NCI-H1105 (cell line): ENCODE measurements at regions not wholly inside any gene's neighbourhood (a gene's known extent, or its start where the extent isn't known, plus 50 kb on each side); places are given as distances from the start of the nearest gene placed in this dataset.
"Not testable (repeated sequence)": the region's sequence is repeated elsewhere in the genome, so short reads cannot be mapped to it uniquely, and the experiment has no call there.

Experiments used
- DNase-seq: peaks from one replicate; lab custom pipeline; 2025; lab: John Stamatoyannopoulos, UW

DNA sequence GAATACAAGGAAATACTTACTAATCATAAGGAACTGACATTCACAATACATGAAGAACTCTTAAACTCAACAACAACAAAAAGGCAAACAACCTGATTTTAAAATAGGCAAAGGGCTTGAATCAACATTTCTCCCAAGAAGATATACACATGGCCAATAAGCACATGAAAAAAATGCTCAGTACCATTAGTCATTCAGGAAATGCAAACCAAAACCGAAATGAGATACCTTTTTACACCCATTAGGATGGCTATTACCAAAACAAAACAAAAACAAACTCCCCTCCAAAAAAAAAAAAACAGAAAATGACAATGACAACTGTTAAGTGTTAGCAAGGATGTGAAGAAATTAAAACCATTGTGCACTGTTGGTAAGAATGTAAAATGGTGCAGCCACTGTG is 104.1 kb upstream of the ZNF462 start:
- DNase-seq = no peak

DNA sequence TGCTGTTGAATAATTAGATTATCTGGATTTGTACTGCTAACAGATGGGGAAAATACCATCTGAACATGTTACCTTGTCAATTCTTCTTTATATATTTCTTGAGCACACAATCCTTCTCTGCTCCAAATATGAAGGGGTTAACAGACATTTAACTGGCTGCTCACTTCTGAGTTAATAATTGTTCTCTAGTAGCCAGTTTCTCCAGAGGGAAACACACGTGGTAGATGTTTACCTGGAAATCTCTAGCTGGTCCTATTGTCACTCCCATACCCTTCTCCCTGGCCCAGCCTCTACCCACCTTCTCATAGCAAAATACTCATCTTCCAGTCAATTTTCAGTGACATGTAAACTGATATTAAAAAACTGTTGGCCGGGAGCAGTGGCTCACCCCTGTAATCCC is 101.5 kb upstream of the ZNF462 start:
- no peak for DNase-seq

DNA sequence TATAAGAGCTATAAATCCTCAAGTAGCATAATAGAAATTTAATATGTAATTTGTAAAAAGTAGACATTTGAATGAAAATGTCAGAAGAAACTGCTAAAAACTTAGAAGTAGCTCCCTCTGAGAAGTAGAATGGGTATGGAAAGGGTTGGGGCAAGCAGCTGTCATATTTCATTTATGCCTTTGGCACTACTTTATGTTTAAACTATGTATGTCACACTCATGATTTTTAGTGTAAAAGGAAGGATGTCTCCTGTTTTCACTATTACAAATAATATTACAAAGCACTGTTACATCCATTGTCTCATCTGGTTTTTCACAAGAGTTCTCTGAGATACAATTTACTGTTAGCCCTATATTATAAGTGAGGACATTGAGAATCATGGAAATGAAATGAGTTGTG is 96.3 kb upstream of the ZNF462 start:
- DNase-seq = no peak

DNA sequence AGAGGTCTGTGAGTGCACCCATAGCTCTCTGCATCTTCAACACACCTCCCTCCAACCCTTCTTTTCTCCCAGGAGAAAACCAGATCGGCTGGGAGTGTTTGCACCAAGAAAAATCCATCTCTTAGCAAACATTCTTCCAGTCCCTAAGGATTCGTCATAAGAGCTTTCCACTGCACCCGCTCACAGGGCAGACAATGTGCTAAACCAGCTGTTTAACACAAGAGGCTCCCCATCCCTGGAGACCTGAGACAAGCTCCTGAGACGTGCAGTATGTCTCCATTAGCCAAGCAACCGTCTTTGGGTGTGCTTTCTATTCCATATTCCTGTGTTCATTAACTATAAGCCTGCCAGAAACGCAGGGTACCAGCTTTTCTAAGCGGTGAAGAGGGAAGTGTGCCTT is 93.6 kb upstream of the ZNF462 start:
- no peak for DNase-seq

DNA sequence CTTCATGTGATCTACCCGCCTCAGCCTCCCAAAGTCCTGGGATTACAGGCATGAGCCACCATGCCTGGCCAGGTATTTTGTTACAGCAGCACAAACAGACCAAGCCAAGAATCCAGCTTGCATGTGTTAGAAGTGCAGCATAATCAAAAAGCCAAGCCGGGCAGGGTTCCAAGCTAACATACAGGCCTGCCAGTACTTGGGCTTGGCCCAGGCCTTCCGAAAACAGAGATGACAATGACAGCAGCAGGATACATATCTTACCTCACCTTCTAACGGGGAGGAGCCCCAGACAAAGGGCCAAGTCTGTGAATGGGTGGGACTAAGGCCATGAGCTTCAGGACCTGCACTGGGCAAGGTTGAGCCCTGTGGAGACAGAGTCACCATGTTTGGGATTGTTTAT is 91.4 kb upstream of the ZNF462 start:
- DNase-seq = no peak

DNA sequence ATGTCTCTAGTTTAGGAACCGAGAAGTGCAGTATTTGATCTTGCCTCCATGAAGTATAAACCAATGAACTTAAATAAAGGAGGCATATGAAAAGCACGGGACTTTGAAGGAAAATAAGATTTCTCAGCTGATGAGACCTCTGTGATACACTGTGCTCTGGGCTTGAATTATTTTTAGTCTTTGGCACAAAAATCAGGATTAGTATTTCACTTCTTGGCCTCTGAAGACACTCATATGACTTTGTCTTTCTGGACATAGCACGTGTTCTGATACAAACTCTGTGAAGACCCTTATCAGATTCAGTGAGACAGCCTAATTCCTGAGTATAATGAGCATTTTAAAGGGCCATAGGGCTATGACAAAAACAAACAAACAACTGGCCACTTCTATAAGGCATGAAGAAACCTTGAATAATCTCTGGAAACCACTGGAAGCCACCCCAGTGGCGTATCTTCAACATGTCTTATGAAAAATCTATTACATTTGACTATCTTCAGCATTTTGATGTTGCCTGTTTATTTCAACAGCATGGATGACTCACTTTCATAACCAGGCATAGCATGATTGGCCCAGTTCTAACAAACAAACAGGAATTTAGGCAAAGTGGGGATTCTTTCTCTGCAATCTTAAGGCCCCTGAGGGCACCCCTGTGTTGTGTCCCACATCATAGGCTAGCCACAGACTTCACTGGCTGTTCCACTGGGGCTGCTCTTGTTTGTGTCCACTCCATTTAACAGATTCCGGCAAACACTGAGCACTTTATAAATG is 90.3 kb upstream of the ZNF462 start:
- no peak for DNase-seq

DNA sequence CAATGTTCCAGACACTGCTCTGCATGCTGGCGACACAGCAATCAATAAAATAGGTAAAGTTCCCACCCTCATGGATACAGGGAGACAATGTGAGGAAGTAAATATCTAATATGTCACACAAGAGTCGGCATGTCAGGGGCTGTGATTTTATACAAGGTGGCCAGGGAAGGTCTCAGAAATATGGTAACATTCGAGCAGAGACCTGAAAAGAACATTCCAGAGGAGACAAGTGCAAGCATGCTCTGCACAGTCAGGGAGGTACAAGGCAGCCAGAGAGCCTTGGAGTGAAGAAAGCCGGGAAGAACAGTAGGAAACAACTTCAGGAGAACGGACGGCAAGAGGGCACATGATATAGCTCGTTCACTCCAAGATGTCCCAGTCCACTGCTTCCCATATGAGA is 89.2 kb upstream of the ZNF462 start:
- DNase-seq = no peak

DNA sequence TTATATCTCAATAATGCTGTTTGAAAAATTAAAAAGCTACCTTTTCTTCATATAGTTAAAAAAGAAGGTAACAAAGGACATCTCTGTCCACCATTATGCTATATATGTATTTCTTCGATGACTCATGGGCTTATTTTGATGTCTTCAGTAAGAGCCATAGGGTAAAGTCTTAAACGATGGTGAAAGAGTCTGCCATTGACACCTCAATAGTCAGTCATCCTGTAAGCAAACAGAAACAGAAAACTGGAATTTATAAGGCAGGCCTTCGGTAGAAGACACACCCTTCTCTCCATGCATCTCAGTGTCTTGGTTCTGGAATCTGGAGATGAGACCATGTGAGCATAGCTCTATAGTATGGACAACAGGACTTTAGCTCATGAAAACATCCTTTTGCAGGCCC is 87.0 kb upstream of the ZNF462 start:
- no peak for DNase-seq

DNA sequence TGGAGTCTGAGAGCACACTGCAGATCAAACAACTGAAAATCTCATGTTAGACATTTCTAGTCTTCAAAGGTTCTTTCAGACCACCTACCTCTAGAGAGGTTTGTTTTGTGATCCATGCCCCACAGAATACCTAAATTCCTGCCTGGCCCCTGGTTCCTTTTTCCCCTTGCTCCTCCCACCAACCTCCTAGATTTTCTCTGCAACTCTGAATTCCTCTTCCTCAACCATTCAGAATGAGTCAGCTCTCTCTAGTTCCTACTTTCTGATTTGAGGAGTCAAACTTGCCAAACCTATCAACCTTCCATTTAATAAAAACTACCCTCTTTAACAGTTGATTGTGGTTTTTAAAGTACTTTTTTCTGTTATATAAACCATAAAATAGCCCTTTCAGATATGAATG is 83.2 kb upstream of the ZNF462 start:
- DNase-seq = no peak

DNA sequence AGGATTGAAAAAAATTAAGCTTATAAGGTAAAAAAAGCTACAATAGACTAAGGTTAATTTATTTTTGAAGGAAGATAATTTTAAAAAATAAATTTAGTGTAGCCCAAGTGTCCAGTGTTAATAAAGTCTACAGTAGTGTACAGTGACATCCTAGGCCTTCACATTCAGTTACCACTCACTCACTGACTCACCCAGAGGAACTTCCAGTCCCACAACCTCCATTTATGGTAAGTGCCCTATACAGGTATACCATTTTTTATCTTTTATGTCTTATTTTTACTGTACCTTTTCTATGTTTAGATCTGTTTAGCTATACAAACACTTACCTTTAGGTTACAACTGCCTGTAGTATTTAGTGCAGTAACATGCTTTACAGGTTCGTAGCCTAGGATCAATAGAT is 79.8 kb upstream of the ZNF462 start:
- no peak for DNase-seq

DNA sequence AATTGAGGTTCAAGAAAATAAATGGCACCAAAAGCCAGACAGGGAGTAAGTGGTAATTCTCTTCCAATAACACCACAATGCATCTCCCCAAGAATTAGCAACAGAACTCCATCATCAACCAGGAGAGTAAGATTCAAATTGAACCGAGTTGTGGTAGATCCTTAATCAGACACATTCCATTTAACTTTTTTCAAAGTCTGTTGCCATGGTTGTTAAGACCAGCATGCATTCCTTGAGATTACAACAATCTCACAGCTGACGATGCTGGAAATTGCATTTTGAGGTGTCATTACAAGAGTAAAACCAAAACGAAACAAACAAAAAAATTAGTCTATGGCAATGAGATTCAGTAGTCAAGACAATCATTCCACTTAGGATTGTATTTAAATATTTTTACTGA is 78.9 kb upstream of the ZNF462 start:
- DNase-seq = no peak

DNA sequence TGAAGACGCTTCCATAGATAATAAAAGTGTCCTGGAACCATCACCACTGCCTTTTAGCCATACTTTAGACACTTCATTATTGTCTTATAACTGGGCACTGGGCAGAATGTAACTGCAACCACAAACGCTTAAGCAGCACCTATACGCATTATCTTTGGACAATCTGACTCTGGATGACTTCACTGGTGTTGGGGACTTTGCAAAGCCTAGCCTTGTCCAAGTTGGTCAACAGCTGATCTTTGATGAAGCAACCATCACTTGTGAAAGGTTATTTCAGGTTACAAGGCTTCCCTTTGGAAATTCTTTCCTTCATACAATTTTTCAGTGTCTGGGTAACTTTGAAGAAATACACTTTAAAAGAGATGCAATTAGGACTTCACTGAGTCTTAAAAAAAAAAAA is 77.8 kb upstream of the ZNF462 start:
- no peak for DNase-seq

DNA sequence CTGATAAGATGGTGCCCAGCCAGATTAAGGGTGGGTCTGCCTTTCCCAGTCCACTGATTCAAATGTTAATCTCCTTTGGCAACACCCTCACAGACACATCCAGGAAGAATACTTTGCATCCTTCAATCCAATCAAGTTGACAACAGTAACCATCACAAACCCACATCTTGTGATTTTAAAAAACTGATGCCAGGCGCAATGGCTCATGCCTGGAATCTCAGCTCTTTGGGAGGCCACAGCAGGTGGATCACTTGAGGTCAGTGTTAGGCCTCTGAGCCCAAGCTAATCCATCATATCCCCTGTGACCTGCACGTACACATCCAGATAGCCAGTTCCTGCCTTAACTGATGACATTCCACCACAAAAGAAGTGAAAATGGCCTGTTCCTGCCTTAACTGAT is 74.9 kb upstream of the ZNF462 start:
- DNase-seq = not testable (repeated sequence)

DNA sequence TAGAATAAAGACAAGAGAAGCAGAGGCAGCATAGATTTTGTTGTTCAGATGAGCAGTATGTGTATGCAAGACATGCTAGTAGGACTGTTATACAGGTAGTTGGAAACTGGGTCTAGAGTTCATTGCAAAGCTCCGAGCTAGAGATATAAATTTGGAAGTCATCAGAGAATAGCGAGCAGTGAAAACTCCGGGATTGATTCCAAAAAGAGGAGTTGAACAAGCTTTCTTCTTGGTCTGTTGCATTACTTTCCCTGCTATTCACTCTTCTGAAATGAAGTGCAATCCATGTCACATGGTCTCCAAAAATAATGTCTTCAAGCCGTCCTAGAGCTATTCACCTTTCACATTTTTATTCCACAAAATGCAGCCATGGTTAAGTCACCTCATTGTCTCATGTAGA is 67.9 kb upstream of the ZNF462 start:
- no peak for DNase-seq

DNA sequence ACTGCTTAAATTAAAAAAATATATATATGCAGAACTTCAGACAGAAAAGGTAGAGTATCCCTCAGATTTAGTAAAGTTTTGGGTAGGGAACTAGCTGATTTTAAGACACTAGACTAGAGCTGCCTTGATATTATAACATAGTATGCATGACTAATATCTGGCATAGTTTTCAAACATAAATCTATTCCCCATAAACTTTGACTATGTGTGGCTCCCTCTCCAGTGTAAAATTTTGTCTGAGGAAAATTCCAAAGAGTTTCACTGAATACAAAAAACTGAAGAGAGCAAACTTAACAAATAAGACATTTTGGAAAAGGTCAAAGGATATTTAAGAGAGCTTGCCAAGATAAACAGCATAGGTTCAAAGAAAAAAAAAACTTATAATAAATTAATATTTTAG is 66.2 kb upstream of the ZNF462 start:
- DNase-seq = no peak

DNA sequence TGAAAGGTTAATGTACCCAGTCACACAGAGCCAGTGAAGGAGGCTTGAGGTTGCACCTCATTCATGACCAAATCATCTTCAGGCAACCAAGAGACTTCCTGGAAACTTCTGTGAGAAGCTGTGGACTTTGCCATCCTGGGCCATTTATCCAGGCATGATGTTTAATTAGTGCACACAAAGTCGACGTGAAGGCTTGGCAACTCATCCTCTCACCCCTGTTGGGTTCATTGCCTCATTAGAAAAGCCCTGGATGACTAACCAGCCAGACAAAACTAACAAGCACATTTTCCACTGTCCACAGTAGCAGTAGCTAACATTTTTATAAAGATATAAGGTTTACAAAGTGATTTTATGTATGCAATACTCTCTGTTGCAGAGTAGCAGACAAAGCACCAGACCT is 65.7 kb upstream of the ZNF462 start:
- DNase-seq = no peak

DNA sequence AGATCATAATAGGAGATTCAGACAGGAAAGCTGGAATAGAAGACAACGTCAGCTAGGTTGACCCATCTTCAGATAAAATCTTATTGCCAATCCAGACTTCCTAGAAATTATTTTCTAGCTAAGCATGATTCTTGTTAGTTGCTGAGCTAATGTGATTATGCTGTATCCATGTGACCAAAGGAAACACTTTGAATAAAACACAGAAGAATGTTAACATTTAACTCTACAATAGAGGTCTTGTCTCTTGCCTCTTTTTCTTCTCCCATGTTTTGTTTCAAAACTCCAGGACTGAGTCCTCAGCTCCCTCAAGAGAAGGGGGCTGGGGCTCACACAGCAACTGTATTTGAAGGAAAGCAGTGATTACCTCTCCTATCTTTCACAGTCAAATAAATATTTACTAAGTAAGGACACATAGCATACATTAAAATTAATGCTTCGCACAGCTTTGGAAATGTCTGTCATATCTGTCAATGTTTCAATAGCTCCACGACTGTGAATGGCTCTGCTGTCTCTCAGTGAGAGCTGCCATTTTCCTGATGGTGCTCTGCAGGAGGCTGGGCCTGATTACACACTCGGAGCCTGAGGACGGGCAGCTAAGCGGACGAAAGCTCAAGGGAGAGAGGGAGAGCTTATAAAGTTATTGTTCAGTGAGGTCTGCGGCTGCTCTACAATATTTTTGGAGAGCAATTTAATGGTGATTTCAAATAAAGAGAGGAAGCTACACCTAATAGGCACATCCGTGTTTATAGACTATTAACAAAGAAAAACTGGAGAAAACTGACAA is 64.8 kb upstream of the ZNF462 start:
- DNase-seq = no peak

DNA sequence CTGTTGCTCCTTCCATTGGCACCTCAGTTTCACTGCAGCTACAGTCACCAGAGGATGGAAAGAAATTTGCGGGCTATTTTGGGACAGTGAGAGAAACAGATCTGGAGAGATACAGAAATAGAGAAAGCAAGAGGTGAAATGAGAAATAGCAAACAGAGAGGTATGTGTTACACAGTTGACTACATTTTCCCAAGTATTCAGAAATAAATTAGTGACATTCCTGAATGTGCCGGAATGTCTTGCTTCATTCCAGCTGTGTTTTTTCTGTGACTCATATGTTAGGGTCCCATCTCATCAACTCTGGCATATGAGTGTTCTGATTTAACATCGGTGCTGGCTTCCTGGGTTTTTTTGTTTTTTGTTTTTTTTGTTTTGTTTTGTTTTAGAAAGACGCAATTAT is 63.8 kb upstream of the ZNF462 start:
- no peak for DNase-seq

DNA sequence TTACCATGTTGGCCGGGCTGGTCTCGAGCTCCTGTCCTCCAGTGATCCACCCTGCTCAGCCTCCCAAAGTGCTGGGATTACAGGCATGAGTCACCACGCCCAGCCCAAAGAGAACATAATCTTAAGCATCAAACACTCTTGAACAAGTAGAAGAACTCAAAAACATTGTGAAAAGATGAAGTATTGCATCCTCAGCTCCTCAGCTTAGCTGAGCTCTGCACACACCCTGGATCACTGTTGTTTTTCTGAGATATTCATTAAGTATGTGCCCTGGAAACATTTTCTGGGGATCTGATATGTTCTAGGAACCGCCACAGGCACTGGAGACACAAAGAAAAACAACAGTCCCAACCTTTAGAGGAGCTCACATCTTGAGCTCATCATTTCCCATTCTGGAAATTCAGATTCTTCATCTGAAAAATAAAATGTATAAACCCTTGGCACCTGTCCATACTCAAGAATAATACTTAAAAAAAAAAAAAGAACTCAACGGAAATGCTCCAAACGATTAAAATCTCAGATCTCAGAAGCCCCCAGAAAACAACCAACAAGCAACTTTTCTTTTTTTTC is 62.2 kb upstream of the ZNF462 start:
- DNase-seq = no peak

DNA sequence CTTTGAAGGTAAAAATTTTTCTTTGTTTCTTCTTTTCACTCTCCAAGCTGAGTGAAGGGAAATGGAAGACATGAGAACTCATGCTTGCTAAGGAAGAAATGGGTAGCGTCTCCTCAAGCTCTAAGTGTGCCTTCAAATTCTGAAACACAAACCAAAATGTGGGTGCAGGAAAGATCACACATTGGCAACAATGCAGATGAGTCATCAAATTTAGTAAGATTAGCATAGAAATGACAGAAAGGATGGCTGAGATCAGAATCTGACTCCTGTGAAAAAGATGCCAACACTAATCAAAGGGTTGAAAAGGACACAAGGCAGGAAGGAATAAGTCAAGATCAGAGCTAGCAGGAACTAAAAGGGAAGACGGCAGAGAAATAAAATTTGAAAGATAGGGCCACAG is 61.1 kb upstream of the ZNF462 start:
- DNase-seq = no peak
